ENCODE measurements at regions not wholly inside any gene's neighbourhood (a gene's known extent, or its start where the extent isn't known, plus 50 kb on each side); places are given as distances from the start of the nearest gene placed in this dataset.
"Not testable (repeated sequence)": the region's sequence is repeated elsewhere in the genome, so short reads cannot be mapped to it uniquely, and the experiment has no call there.

- Histone ChIP-seq H3K27me3 (ENCODE audit: control insufficient read depth, insufficient read depth, low read length) (no peaks in the 10 kb centered on the region), H3K9me3 (ENCODE audit: control insufficient read depth, low read depth, low read length) (peaks cover 3% of the 10 kb centered on the region), H3K36me3 (ENCODE audit: control insufficient read depth, insufficient read depth, low read length) (no peaks in the 10 kb centered on the region), H3K4me3 (ENCODE audit: low read length) (no peak overlapping the region), H3K4me1 (ENCODE audit: control insufficient read depth, insufficient read depth, low read length) (no peaks in the 10 kb centered on the region), H3K27ac (ENCODE audit: low read length) (no peak overlapping the region)
- 80% methylated on average over 1 of the region's 3 CpGs for whole genome bisulfite sequencing (ENCODE audit: insufficient coverage, low lambda C conversion rate)
- DNase-seq: no peak
Measured at GRCh38 chr12:25401547-25402345, 151.0 kb upstream of the KRAS start.

GRCh38 chr12:25397001-25397400, 146.3 kb upstream of the KRAS start:
- no peaks in the 10 kb centered on the region for H3K36me3 ChIP-seq (ENCODE audit: control insufficient read depth, insufficient read depth, low read length)
- peaks cover 3% of the 10 kb centered on the region for H3K9me3 ChIP-seq (ENCODE audit: control insufficient read depth, low read depth, low read length)
- DNase-seq: no peak
- WGBS (ENCODE audit: insufficient coverage, low lambda C conversion rate): no CpG with 5 or more reads among the region's 6 CpGs
- H3K4me1 ChIP-seq (ENCODE audit: control insufficient read depth, insufficient read depth, low read length): no peaks in the 10 kb centered on the region
- H3K27ac ChIP-seq (ENCODE audit: low read length): no peak overlapping the region
- no peak overlapping the region for H3K4me3 ChIP-seq (ENCODE audit: low read length)
- H3K27me3 ChIP-seq (ENCODE audit: control insufficient read depth, insufficient read depth, low read length): no peaks in the 10 kb centered on the region

DNA sequence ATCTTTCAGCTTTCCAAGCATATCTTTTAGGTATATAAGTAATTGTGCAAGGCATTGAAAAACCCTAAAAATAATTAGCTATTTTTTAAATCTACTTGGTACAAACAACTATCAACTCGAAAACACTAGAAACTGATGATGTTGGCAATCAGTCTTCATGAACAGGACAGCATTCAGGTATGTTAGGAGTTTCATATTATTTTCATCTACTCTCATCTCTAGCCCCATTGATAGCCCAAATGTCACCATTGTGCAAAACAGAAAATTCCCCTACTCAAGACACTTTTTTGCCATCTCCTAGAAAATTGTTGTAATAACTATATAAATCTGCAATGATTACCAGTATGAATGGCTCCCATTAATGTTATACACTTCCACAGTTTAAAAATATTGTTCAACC, 144.5 kb upstream of the KRAS start:
- DNase-seq: no peak
- Histone ChIP-seq H3K36me3 (ENCODE audit: control insufficient read depth, insufficient read depth, low read length) (no peaks in the 10 kb centered on the region), H3K4me3 (ENCODE audit: low read length) (no peak overlapping the region), H3K9me3 (ENCODE audit: control insufficient read depth, low read depth, low read length) (no peaks in the 10 kb centered on the region), H3K4me1 (ENCODE audit: control insufficient read depth, insufficient read depth, low read length) (no peaks in the 10 kb centered on the region), H3K27me3 (ENCODE audit: control insufficient read depth, insufficient read depth, low read length) (no peaks in the 10 kb centered on the region), H3K27ac (ENCODE audit: low read length) (no peak overlapping the region)
- WGBS (ENCODE audit: insufficient coverage, low lambda C conversion rate): 0% methylated on average over 1 of the region's 1 CpG

DNA sequence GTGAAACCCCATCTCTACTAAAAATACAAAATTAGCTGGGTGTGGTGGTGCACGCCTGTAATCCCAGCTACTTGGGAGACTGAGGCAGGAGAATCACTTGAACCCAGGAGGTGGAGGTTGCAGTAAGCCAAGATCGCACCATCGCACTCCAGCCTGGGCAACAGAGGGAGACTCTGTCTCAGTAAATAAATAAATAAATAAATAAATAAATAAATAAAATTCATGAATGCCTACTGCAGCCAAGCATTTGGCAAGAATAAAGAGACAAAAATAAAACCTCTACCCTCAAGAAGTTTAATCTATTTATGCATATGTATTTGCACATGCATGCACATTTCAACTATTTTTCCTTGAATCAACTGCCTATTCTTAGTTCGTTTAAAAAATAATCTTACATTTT, 144.0 kb upstream of the KRAS start:
- 67% methylated on average over 3 of the region's 4 CpGs for WGBS (ENCODE audit: insufficient coverage, low lambda C conversion rate)
- H3K36me3 ChIP-seq (ENCODE audit: control insufficient read depth, insufficient read depth, low read length); H3K4me1 ChIP-seq (ENCODE audit: control insufficient read depth, insufficient read depth, low read length); H3K4me3 ChIP-seq (ENCODE audit: low read length); H3K27me3 ChIP-seq (ENCODE audit: control insufficient read depth, insufficient read depth, low read length); DNase-seq; H3K9me3 ChIP-seq (ENCODE audit: control insufficient read depth, low read depth, low read length); H3K27ac ChIP-seq (ENCODE audit: low read length): not testable (repeated sequence)

DNA sequence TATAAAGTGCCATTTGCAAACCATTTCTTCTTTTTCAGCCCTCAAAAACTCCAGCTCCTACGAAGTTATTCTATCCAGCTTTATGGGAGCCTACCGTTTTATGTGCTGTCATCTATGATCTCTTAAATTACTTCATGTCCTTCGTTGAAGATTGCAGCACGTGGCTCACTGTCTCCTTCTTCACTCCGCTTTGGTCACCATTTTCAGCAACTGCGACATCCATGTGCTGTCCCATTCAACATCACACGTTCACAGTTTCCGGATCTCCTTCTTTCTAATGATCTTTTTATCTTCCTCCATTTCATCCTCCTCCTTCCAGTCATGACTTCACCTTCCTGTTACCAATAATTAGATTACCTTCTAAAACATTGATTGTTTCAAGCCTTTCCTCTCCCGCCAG, 143.3 kb upstream of the KRAS start:
- H3K36me3 ChIP-seq (ENCODE audit: control insufficient read depth, insufficient read depth, low read length): no peaks in the 10 kb centered on the region
- no peak overlapping the region for H3K27ac ChIP-seq (ENCODE audit: low read length)
- WGBS (ENCODE audit: insufficient coverage, low lambda C conversion rate): 90% methylated on average over 8 of the region's 9 CpGs
- no peaks in the 10 kb centered on the region for H3K27me3 ChIP-seq (ENCODE audit: control insufficient read depth, insufficient read depth, low read length)
- H3K4me3 ChIP-seq (ENCODE audit: low read length): no peak overlapping the region
- DNase-seq: no peak
- no peaks in the 10 kb centered on the region for H3K4me1 ChIP-seq (ENCODE audit: control insufficient read depth, insufficient read depth, low read length)
- H3K9me3 ChIP-seq (ENCODE audit: control insufficient read depth, low read depth, low read length): no peaks in the 10 kb centered on the region

GRCh38 chr12:25391346-25391745, 140.6 kb upstream of the KRAS start:
- not testable (repeated sequence) for DNase-seq; H3K27ac ChIP-seq (ENCODE audit: low read length); H3K4me3 ChIP-seq (ENCODE audit: low read length); H3K36me3 ChIP-seq (ENCODE audit: control insufficient read depth, insufficient read depth, low read length); H3K4me1 ChIP-seq (ENCODE audit: control insufficient read depth, insufficient read depth, low read length); H3K9me3 ChIP-seq (ENCODE audit: control insufficient read depth, low read depth, low read length); H3K27me3 ChIP-seq (ENCODE audit: control insufficient read depth, insufficient read depth, low read length)
- no CpG with 5 or more reads among the region's 25 CpGs for WGBS (ENCODE audit: insufficient coverage, low lambda C conversion rate)

GRCh38 chr12:25388183-25388582, 137.5 kb upstream of the KRAS start:
- H3K27me3 ChIP-seq (ENCODE audit: control insufficient read depth, insufficient read depth, low read length): no peaks in the 10 kb centered on the region
- H3K9me3 ChIP-seq (ENCODE audit: control insufficient read depth, low read depth, low read length): peaks cover 6% of the 10 kb centered on the region
- H3K4me1 ChIP-seq (ENCODE audit: control insufficient read depth, insufficient read depth, low read length): peaks cover 10% of the 10 kb centered on the region
- DNase-seq: peak in 1 of 2 donors; percentile 25
- H3K4me3 ChIP-seq (ENCODE audit: low read length): no peak overlapping the region
- H3K27ac ChIP-seq (ENCODE audit: low read length): no peak overlapping the region
- H3K36me3 ChIP-seq (ENCODE audit: control insufficient read depth, insufficient read depth, low read length): no peaks in the 10 kb centered on the region
- WGBS (ENCODE audit: insufficient coverage, low lambda C conversion rate): 100% methylated on average over 1 of the region's 5 CpGs

DNA sequence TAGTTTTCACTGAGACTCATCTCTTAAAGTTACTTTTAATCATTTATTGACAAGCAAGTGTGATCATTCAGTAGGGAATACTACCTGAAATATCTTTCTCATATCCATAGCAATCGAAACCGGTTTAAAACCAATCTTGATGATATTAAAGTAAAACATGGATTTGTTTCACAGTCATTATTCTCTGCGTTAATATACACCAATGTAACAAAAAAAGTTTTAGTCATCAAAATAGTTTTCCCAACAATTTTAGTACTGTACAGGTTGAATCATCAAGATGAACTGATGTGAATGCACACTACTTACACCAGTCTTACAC, 137.0 kb upstream of the KRAS start:
- no peak overlapping the region for H3K4me3 ChIP-seq (ENCODE audit: low read length)
- WGBS (ENCODE audit: insufficient coverage, low lambda C conversion rate): 95% methylated on average over 3 of the region's 3 CpGs
- H3K4me1 ChIP-seq (ENCODE audit: control insufficient read depth, insufficient read depth, low read length): peaks cover 10% of the 10 kb centered on the region
- no peak overlapping the region for H3K27ac ChIP-seq (ENCODE audit: low read length)
- peaks cover 6% of the 10 kb centered on the region for H3K9me3 ChIP-seq (ENCODE audit: control insufficient read depth, low read depth, low read length)
- H3K27me3 ChIP-seq (ENCODE audit: control insufficient read depth, insufficient read depth, low read length): no peaks in the 10 kb centered on the region
- no peak for DNase-seq
- no peaks in the 10 kb centered on the region for H3K36me3 ChIP-seq (ENCODE audit: control insufficient read depth, insufficient read depth, low read length)

DNA sequence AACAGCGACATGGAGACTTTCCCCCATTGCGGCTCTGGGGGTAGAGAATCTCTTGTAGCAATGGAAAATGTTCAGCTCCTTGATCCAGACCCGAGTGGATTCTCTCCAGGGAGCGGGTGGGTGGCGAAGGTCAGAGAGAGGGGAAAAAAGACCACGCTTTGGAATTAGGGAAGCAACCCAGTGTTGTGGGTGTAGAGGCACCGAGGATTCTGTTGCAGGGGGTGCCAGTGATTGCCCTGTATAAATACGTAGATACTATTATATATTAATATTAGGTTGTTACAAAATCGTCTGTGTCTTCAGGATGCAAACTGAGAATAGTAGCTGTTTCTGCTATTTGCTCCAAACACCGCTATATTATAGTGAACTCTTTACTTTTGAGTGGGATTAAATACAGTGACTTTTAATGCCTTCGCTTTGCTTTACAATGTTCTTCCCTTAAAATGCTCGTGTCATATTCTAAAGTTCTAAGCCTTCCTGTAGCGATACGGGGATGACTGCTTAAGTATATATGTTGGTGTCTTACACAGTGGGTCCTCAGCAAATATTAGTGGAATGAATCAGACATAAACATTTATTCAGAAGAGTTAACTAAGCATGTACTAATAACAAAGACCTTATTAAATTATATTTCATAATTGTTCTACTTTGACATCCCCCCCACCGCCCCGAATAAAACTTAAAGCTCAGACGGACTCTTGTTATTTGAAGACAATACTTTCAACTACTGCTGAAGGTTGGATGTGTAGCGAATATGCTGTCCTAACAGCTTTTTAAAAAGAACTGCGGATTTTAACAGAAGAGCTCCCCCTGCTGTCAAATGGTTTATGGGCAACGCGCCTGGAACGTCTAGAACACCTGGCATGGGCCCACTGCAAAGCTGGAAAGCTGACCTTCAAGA, 136.4 kb upstream of the KRAS start:
- H3K27ac ChIP-seq (ENCODE audit: low read length): peak overlapping the region; percentile 100
- peaks cover 6% of the 10 kb centered on the region for H3K9me3 ChIP-seq (ENCODE audit: control insufficient read depth, low read depth, low read length)
- H3K4me3 ChIP-seq (ENCODE audit: low read length): peak overlapping the region; percentile 98
- 20% methylated on average over 1 of the region's 22 CpGs for WGBS (ENCODE audit: insufficient coverage, low lambda C conversion rate)
- no peaks in the 10 kb centered on the region for H3K27me3 ChIP-seq (ENCODE audit: control insufficient read depth, insufficient read depth, low read length)
- no peaks in the 10 kb centered on the region for H3K36me3 ChIP-seq (ENCODE audit: control insufficient read depth, insufficient read depth, low read length)
- peaks cover 10% of the 10 kb centered on the region for H3K4me1 ChIP-seq (ENCODE audit: control insufficient read depth, insufficient read depth, low read length)
- peak; percentile 82 to 85 for DNase-seq

- peaks cover 6% of the 10 kb centered on the region for H3K9me3 ChIP-seq (ENCODE audit: control insufficient read depth, low read depth, low read length)
- H3K4me3 ChIP-seq (ENCODE audit: low read length): peak overlapping the region; percentile 98
- no peaks in the 10 kb centered on the region for H3K36me3 ChIP-seq (ENCODE audit: control insufficient read depth, insufficient read depth, low read length)
- H3K4me1 ChIP-seq (ENCODE audit: control insufficient read depth, insufficient read depth, low read length): peaks cover 10% of the 10 kb centered on the region
- DNase-seq: no peak
- H3K27me3 ChIP-seq (ENCODE audit: control insufficient read depth, insufficient read depth, low read length): no peaks in the 10 kb centered on the region
- WGBS (ENCODE audit: insufficient coverage, low lambda C conversion rate): no CpG with 5 or more reads among the region's 14 CpGs
- peak overlapping the region; percentile 100 for H3K27ac ChIP-seq (ENCODE audit: low read length)
Measured at GRCh38 chr12:25384893-25385248, 134.1 kb upstream of the KRAS start.
